ENCODE measurements at regions not wholly inside any gene's neighbourhood (a gene's known extent, or its start where the extent isn't known, plus 50 kb on each side); places are given as distances from the start of the nearest gene placed in this dataset.
A peak's percentile ranks its signal among the peaks of the same experiment; 100 is the strongest.

DNA sequence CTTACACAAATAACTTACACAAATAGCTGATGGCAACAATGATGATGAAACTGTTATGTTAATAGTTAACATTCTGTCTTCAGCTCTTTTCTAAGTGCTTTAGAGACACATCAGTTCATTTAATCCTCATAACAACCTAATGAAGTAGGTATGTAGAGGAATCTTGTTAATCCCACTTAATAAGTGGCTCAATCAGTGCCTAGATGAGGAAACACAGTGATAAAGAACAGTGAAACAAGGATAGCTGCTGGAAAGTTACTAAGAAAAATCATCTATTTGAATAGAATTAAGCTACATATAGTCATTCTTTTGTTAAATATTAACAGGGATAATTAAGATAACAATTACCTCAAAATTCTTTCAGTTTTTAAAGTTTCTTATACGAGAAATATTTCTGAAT, 487.6 kb downstream of the ARL4A start:
- no peaks in the 10 kb centered on the region for H3K9me3 ChIP-seq (ENCODE audit: low read depth, low read length, poor library complexity, severe bottlenecking)
- CTCF ChIA-PET, result no interaction called here
- H3K27ac ChIP-seq (ENCODE audit: low read depth, low read length, poor library complexity, severe bottlenecking), result no peak overlapping the region
- no peaks in the 10 kb centered on the region for H3K36me3 ChIP-seq (ENCODE audit: insufficient read depth, low read length, poor library complexity, severe bottlenecking)
- intact Hi-C loops (cut with micrococcal nuclease; ENCODE audit: unreplicated experiment), result no loop called here
- no TSS peak for BruUV-seq (replicated peaks)
- H3K27me3 ChIP-seq (replicated peaks; ENCODE audit: insufficient read depth, low read depth, low read length, poor library complexity), result peaks cover 17% of the 10 kb centered on the region
- no peaks in the 10 kb centered on the region for H3K4me1 ChIP-seq (ENCODE audit: insufficient read depth, low read length, poor library complexity, severe bottlenecking)
- TF ChIP-seq EZH2 (IDR thresholded peaks at IDR 0.05; ENCODE audit: borderline replicate concordance, low read depth, low read length, poor library complexity, severe bottlenecking), result no peak
- TF ChIP-seq, protein P1, sequence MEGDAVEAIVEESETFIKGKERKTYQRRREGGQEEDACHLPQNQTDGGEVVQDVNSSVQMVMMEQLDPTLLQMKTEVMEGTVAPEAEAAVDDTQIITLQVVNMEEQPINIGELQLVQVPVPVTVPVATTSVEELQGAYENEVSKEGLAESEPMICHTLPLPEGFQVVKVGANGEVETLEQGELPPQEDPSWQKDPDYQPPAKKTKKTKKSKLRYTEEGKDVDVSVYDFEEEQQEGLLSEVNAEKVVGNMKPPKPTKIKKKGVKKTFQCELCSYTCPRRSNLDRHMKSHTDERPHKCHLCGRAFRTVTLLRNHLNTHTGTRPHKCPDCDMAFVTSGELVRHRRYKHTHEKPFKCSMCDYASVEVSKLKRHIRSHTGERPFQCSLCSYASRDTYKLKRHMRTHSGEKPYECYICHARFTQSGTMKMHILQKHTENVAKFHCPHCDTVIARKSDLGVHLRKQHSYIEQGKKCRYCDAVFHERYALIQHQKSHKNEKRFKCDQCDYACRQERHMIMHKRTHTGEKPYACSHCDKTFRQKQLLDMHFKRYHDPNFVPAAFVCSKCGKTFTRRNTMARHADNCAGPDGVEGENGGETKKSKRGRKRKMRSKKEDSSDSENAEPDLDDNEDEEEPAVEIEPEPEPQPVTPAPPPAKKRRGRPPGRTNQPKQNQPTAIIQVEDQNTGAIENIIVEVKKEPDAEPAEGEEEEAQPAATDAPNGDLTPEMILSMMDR (conservative IDR thresholded peaks at IDR 0.05; ENCODE audit: low read depth, low read length), result no peak
- POLR2A ChIA-PET (ENCODE audit: low non-redundant PET), result no interaction called here
- H3K4me3 ChIP-seq (ENCODE audit: low read depth, low read length, poor library complexity, severe bottlenecking), result no peak overlapping the region
- no peak for DNase-seq (ENCODE audit: low spot score)

DNA sequence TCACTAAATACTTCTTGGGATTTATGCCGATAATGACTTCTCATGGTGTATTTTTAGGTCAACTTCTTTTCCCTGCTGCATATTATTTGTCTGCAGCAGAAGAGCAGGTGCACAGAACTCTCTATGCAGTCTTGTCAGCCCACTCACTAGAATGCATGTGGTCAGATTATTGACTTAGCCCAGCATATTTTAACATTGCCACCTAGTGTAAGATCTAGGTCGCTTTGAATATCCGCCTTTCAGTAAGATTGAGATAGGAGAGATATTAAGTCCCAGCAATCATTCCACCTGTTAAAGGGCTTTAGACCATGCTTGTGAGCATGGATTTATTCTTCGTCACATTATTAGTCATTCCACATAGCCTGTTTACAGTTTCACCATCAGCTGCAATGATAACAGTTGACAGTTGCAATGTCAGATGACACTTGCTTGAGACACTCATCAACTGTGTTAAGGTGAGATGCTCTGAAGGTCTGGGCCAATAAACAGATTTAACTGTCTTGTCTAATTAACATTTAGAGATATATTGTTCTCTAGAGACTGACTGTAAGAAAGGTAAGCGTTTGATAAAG, 491.7 kb downstream of the ARL4A start:
- H3K4me3 ChIP-seq (ENCODE audit: low read depth, low read length, poor library complexity, severe bottlenecking), result no peak overlapping the region
- peaks cover 4% of the 10 kb centered on the region for H3K4me1 ChIP-seq (ENCODE audit: insufficient read depth, low read length, poor library complexity, severe bottlenecking)
- peaks cover 46% of the 10 kb centered on the region for H3K27me3 ChIP-seq (replicated peaks; ENCODE audit: insufficient read depth, low read depth, low read length, poor library complexity)
- no peaks in the 10 kb centered on the region for H3K9me3 ChIP-seq (ENCODE audit: low read depth, low read length, poor library complexity, severe bottlenecking)
- CTCF ChIA-PET, result no interaction called here
- no peaks in the 10 kb centered on the region for H3K36me3 ChIP-seq (ENCODE audit: insufficient read depth, low read length, poor library complexity, severe bottlenecking)
- no TSS peak for BruUV-seq (replicated peaks)
- H3K27ac ChIP-seq (ENCODE audit: low read depth, low read length, poor library complexity, severe bottlenecking), result no peak overlapping the region
- TF ChIP-seq, protein P1 (conservative IDR thresholded peaks at IDR 0.05; ENCODE audit: low read depth, low read length), result peak; percentile 36; the same call in 1 of the 2 replicates
- no peak for TF ChIP-seq EZH2 (IDR thresholded peaks at IDR 0.05; ENCODE audit: borderline replicate concordance, low read depth, low read length, poor library complexity, severe bottlenecking)
- DNase-seq (ENCODE audit: low spot score), result peak; percentile 24
- POLR2A ChIA-PET (ENCODE audit: low non-redundant PET), result no interaction called here
- intact Hi-C loops (cut with micrococcal nuclease; ENCODE audit: unreplicated experiment), result no loop called here

DNA sequence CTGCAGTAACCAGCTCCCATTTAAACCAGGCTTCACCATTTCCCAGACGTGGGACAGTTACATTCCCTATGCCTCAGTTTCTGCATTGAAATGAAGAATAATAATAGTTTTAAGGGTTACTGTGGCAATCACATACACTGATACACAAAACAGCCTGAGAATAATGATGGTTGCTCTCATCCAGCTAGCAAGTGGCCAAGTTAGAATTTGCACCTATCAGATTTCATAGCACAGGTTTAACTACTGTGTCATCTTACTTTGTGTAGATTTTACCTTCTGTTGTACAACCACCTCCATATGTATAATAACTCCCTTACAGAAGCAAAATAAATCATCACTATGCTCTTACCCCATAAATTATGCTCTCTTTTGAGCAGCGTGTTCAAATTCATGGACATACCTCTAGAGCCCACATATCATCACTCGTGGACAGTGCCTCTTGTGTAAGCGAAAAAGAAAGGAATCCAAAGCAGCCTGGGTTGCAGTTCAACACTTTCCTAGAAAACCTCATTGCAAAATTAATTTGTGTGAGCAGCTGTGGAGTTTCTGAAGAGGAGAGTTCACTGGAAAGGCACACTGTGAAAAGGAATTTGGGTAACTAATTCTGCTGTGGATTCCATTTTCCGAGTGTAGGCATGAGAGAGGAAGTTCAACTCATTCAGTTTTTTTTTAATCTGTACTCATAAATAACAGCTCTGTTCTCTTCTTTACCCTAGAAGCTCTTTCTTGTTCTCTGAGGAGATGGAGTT, 492.5 kb downstream of the ARL4A start:
- ChIA-PET POLR2A (ENCODE audit: low non-redundant PET) (no interaction called here), CTCF (no interaction called here)
- Histone ChIP-seq H3K9me3 (ENCODE audit: low read depth, low read length, poor library complexity, severe bottlenecking) (no peaks in the 10 kb centered on the region), H3K4me1 (ENCODE audit: insufficient read depth, low read length, poor library complexity, severe bottlenecking) (peaks cover 4% of the 10 kb centered on the region), H3K27ac (ENCODE audit: low read depth, low read length, poor library complexity, severe bottlenecking) (no peak overlapping the region), H3K4me3 (ENCODE audit: low read depth, low read length, poor library complexity, severe bottlenecking) (no peak overlapping the region), H3K27me3 (replicated peaks; ENCODE audit: insufficient read depth, low read depth, low read length, poor library complexity) (peaks cover 44% of the 10 kb centered on the region), H3K36me3 (ENCODE audit: insufficient read depth, low read length, poor library complexity, severe bottlenecking) (no peaks in the 10 kb centered on the region)
- peak; percentile 11 for DNase-seq (ENCODE audit: low spot score)
- TF ChIP-seq, protein P1 (conservative IDR thresholded peaks at IDR 0.05; ENCODE audit: low read depth, low read length), result no peak
- no peak for TF ChIP-seq EZH2 (IDR thresholded peaks at IDR 0.05; ENCODE audit: borderline replicate concordance, low read depth, low read length, poor library complexity, severe bottlenecking)
- BruUV-seq (replicated peaks), result no TSS peak
- intact Hi-C loops (cut with micrococcal nuclease; ENCODE audit: unreplicated experiment), result no loop called here
